ENCODE measurements at regions not wholly inside any gene's neighbourhood (a gene's known extent, or its start where the extent isn't known, plus 50 kb on each side); places are given as distances from the start of the nearest gene placed in this dataset.

DNA sequence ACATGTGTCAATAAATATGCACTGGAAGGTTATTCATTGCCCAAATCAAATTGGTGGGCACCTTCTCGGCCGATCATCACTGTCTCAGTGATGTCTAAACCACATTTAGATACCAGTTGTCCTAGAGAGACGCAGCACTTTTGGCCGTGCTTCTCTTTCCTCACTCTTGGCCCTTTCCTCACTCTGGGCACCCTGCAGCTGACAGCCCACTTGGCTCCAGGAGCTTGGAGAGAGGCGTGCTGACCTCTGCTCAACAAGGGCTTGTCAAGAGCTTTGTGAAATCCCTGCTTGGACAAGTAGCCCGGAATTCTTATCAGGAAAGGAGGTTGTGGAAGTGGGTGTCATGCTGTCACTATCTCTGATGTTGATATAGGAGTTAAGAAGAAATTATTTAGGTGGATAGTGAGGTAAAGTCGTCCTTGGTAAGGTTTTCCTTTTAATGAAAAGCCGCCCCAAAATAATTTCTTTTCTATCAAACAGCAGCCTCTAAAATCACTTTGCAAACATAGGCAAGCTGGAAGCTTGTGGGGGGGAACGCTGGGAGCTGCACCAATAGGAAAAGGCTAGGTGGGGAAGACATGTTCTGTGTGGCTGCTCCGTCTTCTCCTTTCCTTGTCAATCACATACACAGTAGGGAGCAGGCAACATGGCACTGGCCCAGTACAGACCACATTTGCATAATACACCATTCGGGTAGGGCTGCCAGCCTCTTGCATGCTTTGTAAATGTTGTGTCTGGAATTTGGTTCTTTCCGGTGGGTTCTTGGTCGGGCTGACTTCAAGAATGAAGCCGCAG, 126.8 kb upstream of the UBE3A start (continued):
- no peak for TF ChIP-seq TBP (IDR thresholded peaks at IDR 0.05; ENCODE audit: low read depth, low read length)
- TF ChIP-seq SP2 (IDR thresholded peaks at IDR 0.05; ENCODE audit: low read length) = no peak
- no peak for TF ChIP-seq TAF1 (IDR thresholded peaks at IDR 0.05; ENCODE audit: low read depth, low read length)
- TF ChIP-seq SIX5 (IDR thresholded peaks at IDR 0.05; ENCODE audit: low read depth, low read length) = no peak
- no peak for TF ChIP-seq CEBPB (IDR thresholded peaks at IDR 0.05; ENCODE audit: low read depth, low read length)
